ENCODE measurements at regions not wholly inside any gene's neighbourhood (a gene's known extent, or its start where the extent isn't known, plus 50 kb on each side); places are given as distances from the start of the nearest gene placed in this dataset.

DNA sequence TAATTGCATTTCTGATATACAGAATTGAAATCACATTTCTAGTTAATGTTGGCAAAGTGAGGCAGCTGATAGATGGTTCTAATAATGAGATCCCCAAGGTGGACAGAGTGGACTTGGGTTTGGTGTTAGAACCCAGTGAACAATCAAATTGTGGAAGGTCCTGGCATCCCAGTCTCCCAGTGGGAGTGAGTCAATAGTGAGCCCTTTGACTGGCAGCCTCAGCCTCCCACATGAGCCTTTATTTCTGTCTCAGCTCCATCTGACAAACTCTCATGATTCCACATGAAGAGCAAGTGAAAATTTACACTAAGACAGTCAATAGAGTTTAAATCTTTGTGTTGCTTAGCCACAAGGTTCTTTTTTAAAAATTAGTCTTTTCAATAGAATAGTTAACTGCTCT, 56.7 kb upstream of the MYO3A start:
- TF ChIP-seq, protein P1, sequence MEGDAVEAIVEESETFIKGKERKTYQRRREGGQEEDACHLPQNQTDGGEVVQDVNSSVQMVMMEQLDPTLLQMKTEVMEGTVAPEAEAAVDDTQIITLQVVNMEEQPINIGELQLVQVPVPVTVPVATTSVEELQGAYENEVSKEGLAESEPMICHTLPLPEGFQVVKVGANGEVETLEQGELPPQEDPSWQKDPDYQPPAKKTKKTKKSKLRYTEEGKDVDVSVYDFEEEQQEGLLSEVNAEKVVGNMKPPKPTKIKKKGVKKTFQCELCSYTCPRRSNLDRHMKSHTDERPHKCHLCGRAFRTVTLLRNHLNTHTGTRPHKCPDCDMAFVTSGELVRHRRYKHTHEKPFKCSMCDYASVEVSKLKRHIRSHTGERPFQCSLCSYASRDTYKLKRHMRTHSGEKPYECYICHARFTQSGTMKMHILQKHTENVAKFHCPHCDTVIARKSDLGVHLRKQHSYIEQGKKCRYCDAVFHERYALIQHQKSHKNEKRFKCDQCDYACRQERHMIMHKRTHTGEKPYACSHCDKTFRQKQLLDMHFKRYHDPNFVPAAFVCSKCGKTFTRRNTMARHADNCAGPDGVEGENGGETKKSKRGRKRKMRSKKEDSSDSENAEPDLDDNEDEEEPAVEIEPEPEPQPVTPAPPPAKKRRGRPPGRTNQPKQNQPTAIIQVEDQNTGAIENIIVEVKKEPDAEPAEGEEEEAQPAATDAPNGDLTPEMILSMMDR (IDR thresholded peaks at IDR 0.05): no peak
- TF ChIP-seq POLR2A (IDR thresholded peaks at IDR 0.05): no peak
